ENCODE measurements at regions not wholly inside any gene's neighbourhood (a gene's known extent, or its start where the extent isn't known, plus 50 kb on each side); places are given as distances from the start of the nearest gene placed in this dataset.

DNA sequence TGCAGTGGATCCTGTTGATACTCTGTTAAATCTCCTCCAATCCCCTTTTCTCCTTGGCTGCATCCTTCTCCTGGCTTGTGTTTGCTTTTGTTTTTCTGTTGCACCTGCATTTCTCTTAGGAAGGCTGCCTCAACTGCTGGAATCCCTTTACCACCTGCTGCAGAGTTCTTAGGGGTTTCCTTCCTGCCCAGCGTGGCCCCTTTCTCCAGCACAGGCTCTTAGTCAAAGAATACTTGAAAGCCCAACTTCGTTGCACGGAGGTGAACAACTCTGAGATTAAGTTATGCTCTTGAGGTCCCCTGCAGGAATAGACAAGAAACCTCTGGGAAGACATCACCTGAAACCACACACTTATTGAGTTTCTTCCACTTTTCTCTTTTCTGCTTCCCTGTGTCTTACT is 121.6 kb upstream of the GRM7 start:
- TF ChIP-seq CTCF (IDR thresholded peaks at IDR 0.05; ENCODE audit: borderline replicate concordance, extremely low read depth, low read length, poor library complexity, severe bottlenecking) (no peak), EZH2 (IDR thresholded peaks at IDR 0.05; ENCODE audit: borderline replicate concordance, low read depth, low read length, severe bottlenecking) (no peak)

Data from DND-41 (cell line).